K562 (cell line): ENCODE measurements at regions not wholly inside any gene's neighbourhood (a gene's known extent, or its start where the extent isn't known, plus 50 kb on each side); places are given as distances from the start of the nearest gene placed in this dataset.

Experiments used
- ATAC-seq: fragments of 200-7000 bp; cut with Tn5 transposase; 3 replicates; pipeline ENCODE4 v1.9.1; 2020; ENCODE audit warnings: moderate library complexity
- BruUV-seq: library from RNA; stranded (reverse); fragments of 400-500 nt; replicated peaks from 2 replicates; lab custom pipeline; 2021; lab: Mats Ljungman, UMichigan
- CTCF ChIA-PET: fragments of 300-600 bp; formaldehyde crosslinking; extraction: SDS; loops from one replicate; lab custom pipeline; 2021; ENCODE audit warnings: low intra/inter-chr PET ratio; lab: Yijun Ruan, JAX
- POLR2A ChIA-PET: fragments of 300-600, 350-650 bp; sonication (Branson Sonifier 250); formaldehyde crosslinking; extraction: SDS; loops from one replicate; lab custom pipeline; 2021; ENCODE audit warnings: antibody characterized with exemption, inconsistent platforms; lab: Yijun Ruan, JAX
- DNase-seq, 4 experiments: peaks; one replicate each; pipeline versions ENCODE4 v3.0.0 to v3.0.0-alpha.2; 2011 to 2018; ENCODE audit warnings: low spot score in 3 of 4, mixed read lengths in 3 of 4; ENCODE audit errors: extremely low read depth in 1 of 4
- FAIRE-seq: peaks from 2 replicates; lab custom pipeline; 2011; peaks lifted over from hg19 to GRCh38; lab: Jason Lieb, UNC
- H2AFZ ChIP-seq: 2 replicates; pipeline ENCODE4 v1.6.0; 2011; ENCODE audit warnings: low read depth, low read length, control low read depth, inconsistent platforms
- H3K27ac ChIP-seq: fragments of 200-600 bp; 3 replicates; pipeline ENCODE4 v1.8.0; 2011; ENCODE audit warnings: low read depth, mild to moderate bottlenecking, control low read depth, inconsistent platforms, low read length, moderate library complexity, mixed read lengths; ENCODE audit errors: extremely low read depth
- H3K27me3 ChIP-seq, 2 experiments: fragments of 300-600 bp in 1 of 2; 2 replicates in 1 of 2; 3 replicates in 1 of 2; pipeline versions ENCODE4 v1.6.0 to v1.8.0; 2011; ENCODE audit warnings: inconsistent platforms in 2 of 2, low read length in 2 of 2, mild to moderate bottlenecking in 1 of 2, mixed read lengths in 1 of 2, moderate library complexity in 1 of 2; ENCODE audit not compliant: control insufficient read depth in 2 of 2, insufficient read depth in 2 of 2
- H3K36me3 ChIP-seq: fragments of 300-600 bp; 3 replicates; pipeline ENCODE4 v1.8.0; 2011; ENCODE audit warnings: mild to moderate bottlenecking, low read length, inconsistent platforms; ENCODE audit not compliant: control insufficient read depth, insufficient read depth
- H3K4me1 ChIP-seq, 2 experiments: fragments of 200-600 bp in 1 of 2; replicated peaks in 1 of 2; 2 replicates in 1 of 2; 3 replicates in 1 of 2; pipeline versions ENCODE4 v1.5.1 to v1.8.0; 2011; ENCODE audit warnings: inconsistent platforms in 2 of 2, low read length in 2 of 2, mild to moderate bottlenecking in 1 of 2, mixed read lengths in 1 of 2, moderate library complexity in 1 of 2; ENCODE audit not compliant: control insufficient read depth in 2 of 2, insufficient read depth in 2 of 2
- H3K4me2 ChIP-seq: 2 replicates; pipeline ENCODE4 v1.6.1; 2011; ENCODE audit warnings: low read length, control low read depth, inconsistent platforms, mixed read lengths; ENCODE audit not compliant: insufficient read depth
- H3K4me3 ChIP-seq: fragments of 200-600 bp; sonication (generic), shearing (Covaris generic); 2 replicates; pipeline ENCODE4 v1.5.1; 2016; ENCODE audit warnings: control low read depth, inconsistent platforms
- H3K79me2 ChIP-seq: fragments of 200-600 bp; 3 replicates; pipeline ENCODE4 v1.8.0; 2011; ENCODE audit warnings: low read length, inconsistent platforms; ENCODE audit not compliant: control insufficient read depth, insufficient read depth
- H3K9ac ChIP-seq, 2 experiments: 2 replicates each; pipeline versions ENCODE4 v1.6.0 to v1.6.1; 2011; ENCODE audit warnings: low read depth in 2 of 2, low read length in 2 of 2, control low read depth in 1 of 2, inconsistent platforms in 1 of 2, mild to moderate bottlenecking in 1 of 2, mixed read lengths in 1 of 2; ENCODE audit not compliant: insufficient read depth in 1 of 2
- H3K9me1 ChIP-seq: one replicate; pipeline ENCODE4 v1.6.0; 2011; ENCODE audit warnings: inconsistent platforms, mild to moderate bottlenecking, low read length, moderate library complexity; ENCODE audit not compliant: control insufficient read depth, insufficient read depth
- H3K9me3 ChIP-seq: replicated peaks from 2 replicates; pipeline ENCODE4 v1.5.1; 2011; ENCODE audit warnings: low read depth, low read length, inconsistent platforms; ENCODE audit not compliant: control insufficient read depth, insufficient read depth
- H4K20me1 ChIP-seq: replicated peaks from 2 replicates; pipeline ENCODE4 v1.6.1; 2011; ENCODE audit warnings: low read length, inconsistent platforms, mixed read lengths; ENCODE audit not compliant: control insufficient read depth, insufficient read depth
- ARHGAP35 ChIP-seq: fragments of 450-650 bp; IDR thresholded peaks from 2 replicates; pipeline ENCODE4 v1.6.1; 2018; ENCODE audit not compliant: partially characterized antibody
- MXI1 ChIP-seq: IDR thresholded peaks from 2 replicates; pipeline ENCODE4 v1.6.1; 2011; ENCODE audit warnings: low read depth, mild to moderate bottlenecking, improper control_type of control experiment, low read length
- NCOA2 ChIP-seq, 2 experiments: fragments of 450-650 bp; IDR thresholded peaks; 2 replicates each; pipeline ENCODE4 v1.6.1; 2018; ENCODE audit warnings: mild to moderate bottlenecking in 2 of 2, moderate library complexity in 1 of 2; ENCODE audit not compliant: partially characterized antibody in 2 of 2
- SNIP1 ChIP-seq: fragments of 450-650 bp; IDR thresholded peaks from 2 replicates; pipeline ENCODE4 v1.7.1; 2017; ENCODE audit warnings: low read depth, mild to moderate bottlenecking
- STAG1 ChIP-seq: sonication (generic); formaldehyde crosslinking; IDR thresholded peaks from 2 replicates; pipeline ENCODE4 v1.5.0; 2020; ENCODE audit warnings: missing genetic modification reagents, borderline replicate concordance
- TBL1XR1 ChIP-seq, 2 experiments: IDR thresholded peaks; 2 replicates each; pipeline ENCODE4 v1.6.1; 2012; ENCODE audit warnings: improper control_type of control experiment in 2 of 2, low read length in 2 of 2, mild to moderate bottlenecking in 1 of 2
- ZNF124 ChIP-seq: sonication (generic); formaldehyde crosslinking; IDR thresholded peaks from 2 replicates; pipeline ENCODE4 v1.8.1; 2022; ENCODE audit warnings: missing genetic modification reagents
- ZNF551 ChIP-seq: fragments of 250-450 bp; sonication (Bioruptor Pico); IDR thresholded peaks from 2 replicates; pipeline ENCODE4 v1.5.0; 2021; ENCODE audit warnings: mild to moderate bottlenecking, moderate library complexity
- ZNF583 ChIP-seq: fragments of 250-450 bp; sonication (Bioruptor Pico); IDR thresholded peaks from 2 replicates; pipeline ENCODE4 v1.4.0; 2020
- ZNF717 ChIP-seq: fragments of 250-450 bp; sonication (Bioruptor Pico); IDR thresholded peaks from 2 replicates; pipeline ENCODE4 v1.5.0; 2021
- in situ Hi-C: fragments of 300-500 bp; cut with MboI; formaldehyde crosslinking; loops from 4 replicates; pipeline ENCODE4 v1.15.0; 2018; ENCODE audit warnings: inconsistent platforms, mixed read lengths
- intact Hi-C: fragments of 100-400 bp; cut with micrococcal nuclease; formaldehyde crosslinking; loops from 2 replicates; pipeline ENCODE4 v1.14.2; 2022
- TF ChIP-seq, protein P1 (sequence below): fragments of 450-650 bp; conservative IDR thresholded peaks from 2 replicates; pipeline ENCODE4 v1.6.1; 2016; ENCODE audit warnings: missing genetic modification characterization, low read depth, mild to moderate bottlenecking, control low read depth, missing compliant biosample characterization
- TF ChIP-seq, protein P2 (sequence below): sonication (generic); formaldehyde crosslinking; IDR thresholded peaks from 2 replicates; pipeline ENCODE4 v1.8.0; 2023; ENCODE audit warnings: mild to moderate bottlenecking, missing genetic modification reagents
- TF ChIP-seq, protein P3 (sequence below): sonication (generic); formaldehyde crosslinking; IDR thresholded peaks from 2 replicates; pipeline ENCODE4 v1.8.0; 2022; ENCODE audit warnings: mild to moderate bottlenecking, missing genetic modification reagents
- TF ChIP-seq, protein P4 (sequence below), 2 experiments: fragments of 450-650 bp; IDR thresholded peaks; 2 replicates each; pipeline ENCODE4 v1.6.1; 2018; ENCODE audit warnings: mild to moderate bottlenecking in 2 of 2, low read depth in 1 of 2; ENCODE audit not compliant: partially characterized antibody in 2 of 2
- TF ChIP-seq, protein P5 (sequence below): IDR thresholded peaks from 2 replicates; pipeline ENCODE4 v1.6.1; 2014; ENCODE audit warnings: antibody characterized with exemption

DNA sequence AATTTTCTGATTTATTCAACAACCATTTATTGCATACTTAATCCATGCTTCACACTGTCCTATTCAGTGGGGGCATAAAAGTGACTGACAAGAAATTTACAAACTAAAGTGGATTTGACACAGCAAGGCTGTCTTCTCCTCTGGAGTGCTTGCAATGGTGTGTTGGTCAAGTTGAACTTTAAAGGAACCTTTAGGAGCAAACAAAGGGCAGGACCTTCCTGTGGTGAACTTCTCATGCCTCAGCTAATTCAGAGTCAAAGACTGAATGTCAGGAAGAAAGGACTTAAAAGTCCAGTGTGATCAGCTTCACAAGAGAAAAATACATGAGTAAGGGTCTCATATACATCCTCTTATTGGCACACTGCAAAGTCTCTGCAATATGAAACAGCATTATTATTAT is 60.8 kb upstream of the TENT5A start:
- no peak overlapping the region for H3K27ac ChIP-seq
- no peaks in the 10 kb centered on the region for H3K36me3 ChIP-seq
- DNase-seq (no peak), ATAC-seq (no peak), FAIRE-seq (no peak)
- no peak overlapping the region for H3K4me2 ChIP-seq
- no peaks in the 10 kb centered on the region for H3K79me2 ChIP-seq
- H3K4me3 ChIP-seq = no peak overlapping the region
- POLR2A ChIA-PET = interaction anchor here (0.7 kb wide), 1 partner anchor 26 kb away, joined by 3 read pairs; no protein-coding TSS in a partner anchor
- H2AFZ ChIP-seq = no peak overlapping the region
- no peaks in the 10 kb centered on the region for H4K20me1 ChIP-seq
- H3K9ac ChIP-seq = no peak overlapping the region
- H3K9me3 ChIP-seq = peaks cover 2% of the 10 kb centered on the region; the same call in 1 of the 2 replicates
- no peaks in the 10 kb centered on the region for H3K27me3 ChIP-seq
- H3K4me1 ChIP-seq = no peaks in the 10 kb centered on the region
- in situ Hi-C loops = no loop called here
- H3K9me1 ChIP-seq = no peaks in the 10 kb centered on the region
- intact Hi-C loops = no loop called here
- BruUV-seq = no TSS peak
- CTCF ChIA-PET = no interaction called here
- TF ChIP-seq, protein P1, sequence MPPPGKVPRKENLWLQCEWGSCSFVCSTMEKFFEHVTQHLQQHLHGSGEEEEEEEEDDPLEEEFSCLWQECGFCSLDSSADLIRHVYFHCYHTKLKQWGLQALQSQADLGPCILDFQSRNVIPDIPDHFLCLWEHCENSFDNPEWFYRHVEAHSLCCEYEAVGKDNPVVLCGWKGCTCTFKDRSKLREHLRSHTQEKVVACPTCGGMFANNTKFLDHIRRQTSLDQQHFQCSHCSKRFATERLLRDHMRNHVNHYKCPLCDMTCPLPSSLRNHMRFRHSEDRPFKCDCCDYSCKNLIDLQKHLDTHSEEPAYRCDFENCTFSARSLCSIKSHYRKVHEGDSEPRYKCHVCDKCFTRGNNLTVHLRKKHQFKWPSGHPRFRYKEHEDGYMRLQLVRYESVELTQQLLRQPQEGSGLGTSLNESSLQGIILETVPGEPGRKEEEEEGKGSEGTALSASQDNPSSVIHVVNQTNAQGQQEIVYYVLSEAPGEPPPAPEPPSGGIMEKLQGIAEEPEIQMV (tag) = no peak
- no peak for TF ChIP-seq SNIP1
- TF ChIP-seq, protein P2, sequence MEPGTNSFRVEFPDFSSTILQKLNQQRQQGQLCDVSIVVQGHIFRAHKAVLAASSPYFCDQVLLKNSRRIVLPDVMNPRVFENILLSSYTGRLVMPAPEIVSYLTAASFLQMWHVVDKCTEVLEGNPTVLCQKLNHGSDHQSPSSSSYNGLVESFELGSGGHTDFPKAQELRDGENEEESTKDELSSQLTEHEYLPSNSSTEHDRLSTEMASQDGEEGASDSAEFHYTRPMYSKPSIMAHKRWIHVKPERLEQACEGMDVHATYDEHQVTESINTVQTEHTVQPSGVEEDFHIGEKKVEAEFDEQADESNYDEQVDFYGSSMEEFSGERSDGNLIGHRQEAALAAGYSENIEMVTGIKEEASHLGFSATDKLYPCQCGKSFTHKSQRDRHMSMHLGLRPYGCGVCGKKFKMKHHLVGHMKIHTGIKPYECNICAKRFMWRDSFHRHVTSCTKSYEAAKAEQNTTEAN (CRISPR knock-in tag) = no peak
- no peak for TF ChIP-seq NCOA2 (IDR thresholded peaks at IDR 0.05; ENCODE audit: partially characterized antibody in 2 of 2)
- no peak for TF ChIP-seq ZNF551 (CRISPR knock-in tag)
- TF ChIP-seq ZNF717 (CRISPR knock-in tag) = no peak
- TF ChIP-seq MXI1 = no peak
- no peak for TF ChIP-seq STAG1 (CRISPR knock-in tag)
- TF ChIP-seq ZNF583 (CRISPR knock-in tag) = no peak
- TF ChIP-seq ZNF124 (CRISPR knock-in tag) = no peak
- TF ChIP-seq, protein P3, sequence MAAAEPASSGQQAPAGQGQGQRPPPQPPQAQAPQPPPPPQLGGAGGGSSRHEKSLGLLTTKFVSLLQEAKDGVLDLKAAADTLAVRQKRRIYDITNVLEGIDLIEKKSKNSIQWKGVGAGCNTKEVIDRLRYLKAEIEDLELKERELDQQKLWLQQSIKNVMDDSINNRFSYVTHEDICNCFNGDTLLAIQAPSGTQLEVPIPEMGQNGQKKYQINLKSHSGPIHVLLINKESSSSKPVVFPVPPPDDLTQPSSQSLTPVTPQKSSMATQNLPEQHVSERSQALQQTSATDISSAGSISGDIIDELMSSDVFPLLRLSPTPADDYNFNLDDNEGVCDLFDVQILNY (CRISPR knock-in tag) = no peak
- TF ChIP-seq, protein P4, sequence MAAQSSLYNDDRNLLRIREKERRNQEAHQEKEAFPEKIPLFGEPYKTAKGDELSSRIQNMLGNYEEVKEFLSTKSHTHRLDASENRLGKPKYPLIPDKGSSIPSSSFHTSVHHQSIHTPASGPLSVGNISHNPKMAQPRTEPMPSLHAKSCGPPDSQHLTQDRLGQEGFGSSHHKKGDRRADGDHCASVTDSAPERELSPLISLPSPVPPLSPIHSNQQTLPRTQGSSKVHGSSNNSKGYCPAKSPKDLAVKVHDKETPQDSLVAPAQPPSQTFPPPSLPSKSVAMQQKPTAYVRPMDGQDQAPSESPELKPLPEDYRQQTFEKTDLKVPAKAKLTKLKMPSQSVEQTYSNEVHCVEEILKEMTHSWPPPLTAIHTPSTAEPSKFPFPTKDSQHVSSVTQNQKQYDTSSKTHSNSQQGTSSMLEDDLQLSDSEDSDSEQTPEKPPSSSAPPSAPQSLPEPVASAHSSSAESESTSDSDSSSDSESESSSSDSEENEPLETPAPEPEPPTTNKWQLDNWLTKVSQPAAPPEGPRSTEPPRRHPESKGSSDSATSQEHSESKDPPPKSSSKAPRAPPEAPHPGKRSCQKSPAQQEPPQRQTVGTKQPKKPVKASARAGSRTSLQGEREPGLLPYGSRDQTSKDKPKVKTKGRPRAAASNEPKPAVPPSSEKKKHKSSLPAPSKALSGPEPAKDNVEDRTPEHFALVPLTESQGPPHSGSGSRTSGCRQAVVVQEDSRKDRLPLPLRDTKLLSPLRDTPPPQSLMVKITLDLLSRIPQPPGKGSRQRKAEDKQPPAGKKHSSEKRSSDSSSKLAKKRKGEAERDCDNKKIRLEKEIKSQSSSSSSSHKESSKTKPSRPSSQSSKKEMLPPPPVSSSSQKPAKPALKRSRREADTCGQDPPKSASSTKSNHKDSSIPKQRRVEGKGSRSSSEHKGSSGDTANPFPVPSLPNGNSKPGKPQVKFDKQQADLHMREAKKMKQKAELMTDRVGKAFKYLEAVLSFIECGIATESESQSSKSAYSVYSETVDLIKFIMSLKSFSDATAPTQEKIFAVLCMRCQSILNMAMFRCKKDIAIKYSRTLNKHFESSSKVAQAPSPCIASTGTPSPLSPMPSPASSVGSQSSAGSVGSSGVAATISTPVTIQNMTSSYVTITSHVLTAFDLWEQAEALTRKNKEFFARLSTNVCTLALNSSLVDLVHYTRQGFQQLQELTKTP (IDR thresholded peaks at IDR 0.05; ENCODE audit: low read depth in 1 of 2, partially characterized antibody in 2 of 2) = no peak
- TF ChIP-seq TBL1XR1 (IDR thresholded peaks at IDR 0.05; ENCODE audit: low read length in 2 of 2) = no peak
- TF ChIP-seq, protein P5, sequence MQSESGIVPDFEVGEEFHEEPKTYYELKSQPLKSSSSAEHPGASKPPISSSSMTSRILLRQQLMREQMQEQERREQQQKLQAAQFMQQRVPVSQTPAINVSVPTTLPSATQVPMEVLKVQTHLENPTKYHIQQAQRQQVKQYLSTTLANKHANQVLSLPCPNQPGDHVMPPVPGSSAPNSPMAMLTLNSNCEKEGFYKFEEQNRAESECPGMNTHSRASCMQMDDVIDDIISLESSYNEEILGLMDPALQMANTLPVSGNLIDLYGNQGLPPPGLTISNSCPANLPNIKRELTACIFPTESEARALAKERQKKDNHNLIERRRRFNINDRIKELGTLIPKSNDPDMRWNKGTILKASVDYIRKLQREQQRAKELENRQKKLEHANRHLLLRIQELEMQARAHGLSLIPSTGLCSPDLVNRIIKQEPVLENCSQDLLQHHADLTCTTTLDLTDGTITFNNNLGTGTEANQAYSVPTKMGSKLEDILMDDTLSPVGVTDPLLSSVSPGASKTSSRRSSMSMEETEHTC = no peak
- TF ChIP-seq ARHGAP35 = no peak
